GM12878 (cell line): ENCODE measurements at regions not wholly inside any gene's neighbourhood (a gene's known extent, or its start where the extent isn't known, plus 50 kb on each side); places are given as distances from the start of the nearest gene placed in this dataset.

Experiments
- ATAC-seq: fragments of 200-7000 bp; cut with Tn5 transposase; 3 replicates; pipeline ENCODE4 v1.9.1; 2020; ENCODE audit warnings: mild to moderate bottlenecking, moderate library complexity
- BruUV-seq: library from RNA; stranded (reverse); fragments of 400-500 nt; replicated peaks from 2 replicates; lab custom pipeline; 2021; lab: Mats Ljungman, UMichigan
- CTCF ChIA-PET: fragments of 300-600 bp; sonication (Branson Sonifier 250); formaldehyde crosslinking; extraction: SDS; loops from one replicate; lab custom pipeline; 2021; ENCODE audit warnings: inconsistent platforms; lab: Yijun Ruan, JAX
- POLR2A ChIA-PET: fragments of 350-600 bp; formaldehyde crosslinking; extraction: SDS; loops from one replicate; lab custom pipeline; 2021; ENCODE audit warnings: inconsistent platforms; lab: Charles Lee
- RAD21 ChIA-PET: fragments of 300-600 bp; sonication (Branson Sonifier 250); formaldehyde crosslinking; loops from one replicate; lab custom pipeline; 2023; ENCODE audit warnings: antibody characterized with exemption; ENCODE audit not compliant: unreplicated experiment; lab: Charles Lee
- SMC1A ChIA-PET: fragments of 300-600 bp; sonication (Branson Sonifier 250); formaldehyde crosslinking; loops from one replicate; lab custom pipeline; 2023; ENCODE audit not compliant: unreplicated experiment, uncharacterized antibody; lab: Charles Lee
- DNase-seq: peaks from one replicate; pipeline ENCODE4 v3.0.0-alpha.2; 2011; ENCODE audit warnings: low read depth, low spot score
- FAIRE-seq: peaks from 3 replicates; lab custom pipeline; 2011; peaks lifted over from hg19 to GRCh38; lab: Jason Lieb, UNC
- H2AFZ ChIP-seq: 2 replicates; pipeline ENCODE4 v1.6.0; 2011; ENCODE audit warnings: low read depth, low read length, control low read depth; ENCODE audit not compliant: control insufficient read depth
- H3K27ac ChIP-seq: 2 replicates; pipeline ENCODE4 v1.5.1; 2011; ENCODE audit warnings: control low read depth; ENCODE audit not compliant: control insufficient read depth, insufficient read depth
- H3K27me3 ChIP-seq, 2 experiments: replicated peaks in 1 of 2; 2 replicates each; pipeline versions ENCODE4 v1.6.0 to v1.6.1; 2011; ENCODE audit warnings: low read length in 1 of 2; ENCODE audit not compliant: control insufficient read depth in 2 of 2, insufficient read depth in 2 of 2
- H3K36me3 ChIP-seq, 2 experiments: 2 replicates each; pipeline ENCODE4 v1.5.1; 2011; ENCODE audit warnings: low read length in 1 of 2; ENCODE audit not compliant: control insufficient read depth in 2 of 2, insufficient read depth in 2 of 2
- H3K4me1 ChIP-seq: 2 replicates; pipeline ENCODE4 v1.6.1; 2011; ENCODE audit warnings: mild to moderate bottlenecking, low read length, moderate library complexity, mixed read lengths; ENCODE audit not compliant: control insufficient read depth, insufficient read depth
- H3K4me2 ChIP-seq: 2 replicates; pipeline ENCODE4 v1.6.0; 2011; ENCODE audit warnings: control low read depth; ENCODE audit not compliant: control insufficient read depth, insufficient read depth
- H3K4me3 ChIP-seq: fragments of 200-600 bp; sonication (generic); 2 replicates; pipeline ENCODE4 v1.5.1; 2016
- H3K79me2 ChIP-seq: 2 replicates; pipeline ENCODE4 v1.6.0; 2011; ENCODE audit warnings: low read length; ENCODE audit not compliant: control insufficient read depth, insufficient read depth
- H3K9ac ChIP-seq: 2 replicates; pipeline ENCODE4 v1.8.0; 2011; ENCODE audit warnings: low read length, control low read depth, mixed read lengths; ENCODE audit not compliant: control insufficient read depth, insufficient read depth
- H3K9me3 ChIP-seq: replicated peaks from 3 replicates; pipeline ENCODE4 v1.5.1; 2011; ENCODE audit warnings: mild to moderate bottlenecking, low read length; ENCODE audit not compliant: control insufficient read depth, insufficient read depth
- H4K20me1 ChIP-seq: 2 replicates; pipeline ENCODE4 v1.6.0; 2011; ENCODE audit not compliant: control insufficient read depth, insufficient read depth
- CHD1 ChIP-seq: IDR thresholded peaks from 2 replicates; pipeline ENCODE4 v1.6.1; 2012; ENCODE audit warnings: low read depth, low read length, improper control_type of control experiment
- EED ChIP-seq: sonication (generic); IDR thresholded peaks from 2 replicates; pipeline ENCODE4 v1.6.1; 2016; ENCODE audit warnings: antibody characterized with exemption, low read depth
- FOS ChIP-seq: IDR thresholded peaks from 3 replicates; pipeline ENCODE4 v1.6.1; 2011; ENCODE audit warnings: borderline replicate concordance; ENCODE audit not compliant: insufficient read length; ENCODE audit errors: extremely low read depth
- HDAC6 ChIP-seq: fragments of 200-600 bp; sonication (generic); IDR thresholded peaks from one replicate; pipeline ENCODE4 v1.8.0; 2017; ENCODE audit warnings: antibody characterized with exemption; ENCODE audit not compliant: unreplicated experiment
- HDGF ChIP-seq: fragments of 450-650 bp; IDR thresholded peaks from 2 replicates; pipeline ENCODE4 v1.6.1; 2016; ENCODE audit warnings: antibody characterized with exemption
- KDM1A ChIP-seq: fragments of 200-600 bp; sonication (generic); IDR thresholded peaks from 2 replicates; pipeline ENCODE4 v1.6.1; 2016; ENCODE audit warnings: borderline replicate concordance
- LARP7 ChIP-seq: fragments of 450-650 bp; IDR thresholded peaks from 2 replicates; pipeline ENCODE4 v1.6.1; 2017; ENCODE audit warnings: mild to moderate bottlenecking
- NFIC ChIP-seq: IDR thresholded peaks from 2 replicates; pipeline ENCODE4 v1.6.1; 2012; ENCODE audit warnings: low read depth, mild to moderate bottlenecking, inconsistent platforms, low read length, moderate library complexity
- NRF1 ChIP-seq: conservative IDR thresholded peaks from 2 replicates; pipeline ENCODE4 v1.6.1; 2011; ENCODE audit warnings: mild to moderate bottlenecking, low read depth, low read length, improper control_type of control experiment
- RBBP5 ChIP-seq: fragments of 200-600 bp; sonication (generic); conservative IDR thresholded peaks from 2 replicates; pipeline ENCODE4 v1.6.1; 2016
- SREBF1 ChIP-seq: IDR thresholded peaks from 2 replicates; pipeline ENCODE4 v1.6.1; 2012; ENCODE audit warnings: mild to moderate bottlenecking, low read length
- TBL1XR1 ChIP-seq: IDR thresholded peaks from 2 replicates; pipeline ENCODE4 v1.6.1; 2012; ENCODE audit warnings: low read depth, low read length, improper control_type of control experiment
- YBX1 ChIP-seq: fragments of 450-650 bp; IDR thresholded peaks from 2 replicates; pipeline ENCODE4 v1.6.1; 2016; ENCODE audit warnings: antibody characterized with exemption
- ZZZ3 ChIP-seq: IDR thresholded peaks from 2 replicates; pipeline ENCODE4 v1.6.1; 2011; ENCODE audit warnings: low read depth; ENCODE audit not compliant: control insufficient read depth, insufficient read length
- WGBS: methylation state at CpG from one replicate; pipeline ENCODE4 v1.1.6; 2016; ENCODE audit warnings: low lambda C conversion rate; ENCODE audit not compliant: insufficient replicate concordance, insufficient coverage; ENCODE audit errors: missing lambda C conversion rate; 5-methylcytosine and 5-hydroxymethylcytosine counted together
- in situ Hi-C: fragments of 300-500 bp; cut with MboI; formaldehyde crosslinking; loops from 9 replicates; pipeline ENCODE4 v1.14.3; 2018; ENCODE audit warnings: mixed read lengths
- intact Hi-C: fragments of 100-400 bp; cut with micrococcal nuclease; formaldehyde crosslinking; loops from one replicate; pipeline ENCODE4 v1.14.2; 2022; ENCODE audit not compliant: unreplicated experiment
- TF ChIP-seq, protein P1 (sequence below): fragments of 150-350 bp; IDR thresholded peaks from 2 replicates; pipeline ENCODE4 v1.6.1; 2014; ENCODE audit warnings: mild to moderate bottlenecking, low read depth, low read length
- TF ChIP-seq, protein P2 (sequence below): IDR thresholded peaks from 2 replicates; pipeline ENCODE4 v1.6.1; 2012; ENCODE audit warnings: low read depth, low read length, improper control_type of control experiment
- TF ChIP-seq, protein P3 (sequence below): fragments of 450-650 bp; IDR thresholded peaks from 2 replicates; pipeline ENCODE4 v1.6.1; 2017; ENCODE audit warnings: mild to moderate bottlenecking
- TF ChIP-seq, protein P4 (sequence below): IDR thresholded peaks from 2 replicates; pipeline ENCODE4 v1.6.1; 2011; ENCODE audit warnings: low read depth, low read length, improper control_type of control experiment, borderline replicate concordance
- TF ChIP-seq, protein P5 (sequence below): fragments of 450-650 bp; IDR thresholded peaks from 2 replicates; pipeline ENCODE4 v1.6.1; 2018; ENCODE audit warnings: borderline replicate concordance, mild to moderate bottlenecking; ENCODE audit not compliant: partially characterized antibody

DNA sequence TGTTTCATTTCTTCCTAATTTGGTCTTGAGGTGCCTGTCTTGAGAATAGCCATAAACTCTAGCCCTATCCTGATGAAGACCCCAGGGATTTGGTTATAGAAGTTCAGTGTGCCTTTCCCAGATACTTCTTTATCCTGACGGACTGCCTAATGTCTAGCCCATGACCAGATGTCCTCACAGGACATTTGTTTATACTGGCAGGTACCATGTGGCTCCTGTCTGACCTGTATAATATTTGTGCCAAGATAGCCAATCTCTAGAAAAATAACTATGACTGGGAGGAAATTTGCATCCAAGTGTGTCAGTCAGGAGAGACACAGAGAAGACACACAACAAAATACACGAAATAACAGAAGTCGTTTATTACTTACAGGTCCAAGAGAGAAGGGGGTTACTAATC, 69.2 kb upstream of the MIR17HG start:
- H3K27me3 ChIP-seq, result no peaks in the 10 kb centered on the region; a peak in 1 of 4 replicates
- no peaks in the 10 kb centered on the region for H3K9me3 ChIP-seq
- no peak overlapping the region for H3K4me2 ChIP-seq
- in situ Hi-C loops, result no loop called here
- H3K4me1 ChIP-seq, result no peaks in the 10 kb centered on the region
- no peak for FAIRE-seq
- H3K36me3 ChIP-seq, result no peaks in the 10 kb centered on the region
- no peak overlapping the region for H2AFZ ChIP-seq
- ChIA-PET CTCF (no interaction called here), RAD21 (no interaction called here)
- no peak for DNase-seq
- ATAC-seq, result no peak
- BruUV-seq, result no TSS peak
- H3K4me3 ChIP-seq, result no peak overlapping the region
- TF ChIP-seq, protein P1, sequence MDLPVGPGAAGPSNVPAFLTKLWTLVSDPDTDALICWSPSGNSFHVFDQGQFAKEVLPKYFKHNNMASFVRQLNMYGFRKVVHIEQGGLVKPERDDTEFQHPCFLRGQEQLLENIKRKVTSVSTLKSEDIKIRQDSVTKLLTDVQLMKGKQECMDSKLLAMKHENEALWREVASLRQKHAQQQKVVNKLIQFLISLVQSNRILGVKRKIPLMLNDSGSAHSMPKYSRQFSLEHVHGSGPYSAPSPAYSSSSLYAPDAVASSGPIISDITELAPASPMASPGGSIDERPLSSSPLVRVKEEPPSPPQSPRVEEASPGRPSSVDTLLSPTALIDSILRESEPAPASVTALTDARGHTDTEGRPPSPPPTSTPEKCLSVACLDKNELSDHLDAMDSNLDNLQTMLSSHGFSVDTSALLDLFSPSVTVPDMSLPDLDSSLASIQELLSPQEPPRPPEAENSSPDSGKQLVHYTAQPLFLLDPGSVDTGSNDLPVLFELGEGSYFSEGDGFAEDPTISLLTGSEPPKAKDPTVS, result no peak
- TF ChIP-seq, protein P2, sequence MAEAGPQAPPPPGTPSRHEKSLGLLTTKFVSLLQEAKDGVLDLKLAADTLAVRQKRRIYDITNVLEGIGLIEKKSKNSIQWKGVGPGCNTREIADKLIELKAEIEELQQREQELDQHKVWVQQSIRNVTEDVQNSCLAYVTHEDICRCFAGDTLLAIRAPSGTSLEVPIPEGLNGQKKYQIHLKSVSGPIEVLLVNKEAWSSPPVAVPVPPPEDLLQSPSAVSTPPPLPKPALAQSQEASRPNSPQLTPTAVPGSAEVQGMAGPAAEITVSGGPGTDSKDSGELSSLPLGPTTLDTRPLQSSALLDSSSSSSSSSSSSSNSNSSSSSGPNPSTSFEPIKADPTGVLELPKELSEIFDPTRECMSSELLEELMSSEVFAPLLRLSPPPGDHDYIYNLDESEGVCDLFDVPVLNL, result no peak
- TF ChIP-seq NRF1 (no peak), RBBP5 (no peak), YBX1 (no peak), ZZZ3 (no peak), TBL1XR1 (no peak), CHD1 (no peak), HDGF (no peak), HDAC6 (no peak), LARP7 (no peak), SREBF1 (no peak), FOS (no peak), KDM1A (no peak), EED (no peak), NFIC (no peak)
- TF ChIP-seq, protein P3, sequence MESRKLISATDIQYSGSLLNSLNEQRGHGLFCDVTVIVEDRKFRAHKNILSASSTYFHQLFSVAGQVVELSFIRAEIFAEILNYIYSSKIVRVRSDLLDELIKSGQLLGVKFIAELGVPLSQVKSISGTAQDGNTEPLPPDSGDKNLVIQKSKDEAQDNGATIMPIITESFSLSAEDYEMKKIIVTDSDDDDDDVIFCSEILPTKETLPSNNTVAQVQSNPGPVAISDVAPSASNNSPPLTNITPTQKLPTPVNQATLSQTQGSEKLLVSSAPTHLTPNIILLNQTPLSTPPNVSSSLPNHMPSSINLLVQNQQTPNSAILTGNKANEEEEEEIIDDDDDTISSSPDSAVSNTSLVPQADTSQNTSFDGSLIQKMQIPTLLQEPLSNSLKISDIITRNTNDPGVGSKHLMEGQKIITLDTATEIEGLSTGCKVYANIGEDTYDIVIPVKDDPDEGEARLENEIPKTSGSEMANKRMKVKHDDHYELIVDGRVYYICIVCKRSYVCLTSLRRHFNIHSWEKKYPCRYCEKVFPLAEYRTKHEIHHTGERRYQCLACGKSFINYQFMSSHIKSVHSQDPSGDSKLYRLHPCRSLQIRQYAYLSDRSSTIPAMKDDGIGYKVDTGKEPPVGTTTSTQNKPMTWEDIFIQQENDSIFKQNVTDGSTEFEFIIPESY, result no peak
- TF ChIP-seq, protein P4, sequence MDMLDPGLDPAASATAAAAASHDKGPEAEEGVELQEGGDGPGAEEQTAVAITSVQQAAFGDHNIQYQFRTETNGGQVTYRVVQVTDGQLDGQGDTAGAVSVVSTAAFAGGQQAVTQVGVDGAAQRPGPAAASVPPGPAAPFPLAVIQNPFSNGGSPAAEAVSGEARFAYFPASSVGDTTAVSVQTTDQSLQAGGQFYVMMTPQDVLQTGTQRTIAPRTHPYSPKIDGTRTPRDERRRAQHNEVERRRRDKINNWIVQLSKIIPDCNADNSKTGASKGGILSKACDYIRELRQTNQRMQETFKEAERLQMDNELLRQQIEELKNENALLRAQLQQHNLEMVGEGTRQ, result no peak
- TF ChIP-seq, protein P5, sequence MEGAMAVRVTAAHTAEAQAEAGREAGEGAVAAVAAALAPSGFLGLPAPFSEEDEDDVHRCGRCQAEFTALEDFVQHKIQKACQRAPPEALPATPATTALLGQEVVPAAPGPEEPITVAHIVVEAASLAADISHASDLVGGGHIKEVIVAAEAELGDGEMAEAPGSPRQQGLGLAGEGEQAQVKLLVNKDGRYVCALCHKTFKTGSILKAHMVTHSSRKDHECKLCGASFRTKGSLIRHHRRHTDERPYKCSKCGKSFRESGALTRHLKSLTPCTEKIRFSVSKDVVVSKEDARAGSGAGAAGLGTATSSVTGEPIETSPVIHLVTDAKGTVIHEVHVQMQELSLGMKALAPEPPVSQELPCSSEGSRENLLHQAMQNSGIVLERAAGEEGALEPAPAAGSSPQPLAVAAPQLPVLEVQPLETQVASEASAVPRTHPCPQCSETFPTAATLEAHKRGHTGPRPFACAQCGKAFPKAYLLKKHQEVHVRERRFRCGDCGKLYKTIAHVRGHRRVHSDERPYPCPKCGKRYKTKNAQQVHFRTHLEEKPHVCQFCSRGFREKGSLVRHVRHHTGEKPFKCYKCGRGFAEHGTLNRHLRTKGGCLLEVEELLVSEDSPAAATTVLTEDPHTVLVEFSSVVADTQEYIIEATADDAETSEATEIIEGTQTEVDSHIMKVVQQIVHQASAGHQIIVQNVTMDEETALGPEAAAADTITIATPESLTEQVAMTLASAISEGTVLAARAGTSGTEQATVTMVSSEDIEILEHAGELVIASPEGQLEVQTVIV, result no peak
- TF ChIP-seq, all 136 proteins: peak for 0
- H3K27ac ChIP-seq, result no peak overlapping the region
- H3K79me2 ChIP-seq, result no peaks in the 10 kb centered on the region
- H3K9ac ChIP-seq, result no peak overlapping the region
- intact Hi-C loops, result no loop called here
- H4K20me1 ChIP-seq, result no peaks in the 10 kb centered on the region
- 7% methylated on average over 3 of the region's 3 CpGs for WGBS
- ChIA-PET SMC1A (no interaction called here), POLR2A (no interaction called here)
